Spleen (tissue), 11 donors: ENCODE measurements at regions not wholly inside any gene's neighbourhood (a gene's known extent, or its start where the extent isn't known, plus 50 kb on each side); places are given as distances from the start of the nearest gene placed in this dataset.

Experiments used
- DNase-seq: peaks from one replicate; pipeline ENCODE4 v3.0.0-alpha.2; 2020
- H3K27ac ChIP-seq, 8 donors: fragments of 200-600 bp; sonication (generic) in 7 of 8; 1 replicate in 4 of 8; 2 replicates in 4 of 8; pipeline versions ENCODE4 v1.5.0 to v1.8.0; 2016 to 2021; ENCODE audit warnings: inconsistent platforms in 4 of 8, mild to moderate bottlenecking in 4 of 8, moderate library complexity in 1 of 8
- H3K27me3 ChIP-seq, 7 donors: fragments of 200-600 bp; sonication (generic) in 6 of 7; replicated peaks in 1 of 7; 1 replicate in 4 of 7; 2 replicates in 3 of 7; pipeline versions ENCODE4 v1.5.0 to v1.8.0; 2016 to 2021; ENCODE audit warnings: inconsistent platforms in 3 of 7, mild to moderate bottlenecking in 1 of 7
- H3K36me3 ChIP-seq, 6 donors: fragments of 200-600 bp; sonication (generic) in 5 of 6; 1 replicate in 4 of 6; 2 replicates in 2 of 6; pipeline versions ENCODE4 v1.5.0 to v1.8.0; 2016 to 2021; ENCODE audit warnings: inconsistent platforms in 2 of 6
- H3K4me1 ChIP-seq, 6 donors: fragments of 200-600 bp; sonication (generic) in 5 of 6; 1 replicate in 3 of 6; 2 replicates in 3 of 6; pipeline versions ENCODE4 v1.5.0 to v1.8.0; 2016 to 2021; ENCODE audit warnings: inconsistent platforms in 3 of 6
- H3K4me3 ChIP-seq, 8 donors: fragments of 200-600 bp; sonication (generic) in 7 of 8; 1 replicate in 4 of 8; 2 replicates in 4 of 8; pipeline versions ENCODE4 v1.5.0 to v1.8.0; 2016 to 2021; ENCODE audit warnings: inconsistent platforms in 4 of 8, mild to moderate bottlenecking in 4 of 8, moderate library complexity in 2 of 8
- H3K9me3 ChIP-seq, 8 donors: fragments of 200-600 bp; sonication (generic) in 7 of 8; 1 replicate in 4 of 8; 2 replicates in 4 of 8; pipeline versions ENCODE4 v1.5.0 to v1.8.0; 2016 to 2021; ENCODE audit warnings: inconsistent platforms in 4 of 8
- POLR2A ChIP-seq, 3 donors: fragments of 450-650 bp; IDR thresholded peaks; one replicate each; pipeline ENCODE4 v1.5.1; 2017; ENCODE audit warnings: antibody characterized with exemption in 3 of 3, mild to moderate bottlenecking in 1 of 3
- POLR2AphosphoS5 ChIP-seq, 3 donors: sonication (generic); formaldehyde crosslinking; IDR thresholded peaks; one replicate each; pipeline ENCODE4 v1.5.1; 2017; ENCODE audit warnings: antibody characterized with exemption in 3 of 3
- WGBS, 5 donors: extraction: QIAGEN DNeasy Blood & Tissue Kit in 3 of 5; methylation state at CpG; one replicate each; pipeline versions ENCODE4 v1.1.5 to v1.1.7; 2013 to 2018; 5-methylcytosine and 5-hydroxymethylcytosine counted together
- intact Hi-C: fragments of 100-400 bp; cut with DNase I; formaldehyde crosslinking; loops from one replicate; pipeline ENCODE4 v1.15.0; 2023; ENCODE audit warnings: low total_unique reads
- TF ChIP-seq, protein P1 (sequence below), 11 experiments: fragments of 200-600 bp in 7 of 11; fragments of 450-650 bp in 4 of 11; sonication (generic) in 4 of 11; IDR thresholded peaks in 8 of 11; conservative IDR thresholded peaks in 3 of 11; 1 replicate in 7 of 11; 2 replicates in 4 of 11; pipeline versions ENCODE4 v1.4.0 to v1.8.0; 2016 to 2021; ENCODE audit warnings: antibody characterized with exemption in 11 of 11, inconsistent platforms in 4 of 11, mild to moderate bottlenecking in 1 of 11
- donor health status: healthy with polysubstance abuse.
- donor health status: DM: no; HTN: no; CAD: no; lungs with moderate emphysema.
- donor health status: DM: no; HTN: no; CAD: no.
- donor health status: Bipolar disorder and iron deficiency.
- donor health status: healthy.
- donor health status: DM: no; HTN: no; CAD: no.
- donor health status: DM: yes; HTN: yes; CAD: no.

DNA sequence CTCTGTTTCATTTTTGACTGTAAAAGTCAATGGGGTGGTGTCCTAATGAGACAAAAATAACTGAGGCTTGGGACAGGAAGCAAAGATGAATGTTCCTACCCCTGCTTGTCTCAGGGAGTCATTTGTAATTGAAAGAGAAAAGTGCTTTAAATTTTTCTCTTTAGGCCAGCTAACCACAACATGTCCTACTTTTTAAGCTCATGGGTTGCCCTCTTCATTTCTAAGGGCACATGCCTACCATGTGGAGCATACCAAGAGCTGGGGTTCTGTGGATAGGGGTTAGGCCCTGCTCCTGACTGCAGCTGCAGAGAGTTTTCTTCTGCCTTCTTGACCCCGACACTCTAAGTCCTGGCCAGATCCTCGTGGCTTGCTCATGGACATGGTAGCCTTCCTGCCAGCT, 96.8 kb upstream of the ARL4C start:
- no peak overlapping the region for H3K4me3 ChIP-seq
- H3K27ac ChIP-seq: peak overlapping the region in 3 of 8 donors; percentile 9 to 31 (median 20)
- intact Hi-C loops: no loop called here
- 52 to 82% (median 63%) methylated on average over 2 of the region's 2 CpGs for WGBS, 5 donors
- no peak for DNase-seq
- H3K36me3 ChIP-seq: no peaks in the 10 kb centered on the region
- TF ChIP-seq, protein P1, sequence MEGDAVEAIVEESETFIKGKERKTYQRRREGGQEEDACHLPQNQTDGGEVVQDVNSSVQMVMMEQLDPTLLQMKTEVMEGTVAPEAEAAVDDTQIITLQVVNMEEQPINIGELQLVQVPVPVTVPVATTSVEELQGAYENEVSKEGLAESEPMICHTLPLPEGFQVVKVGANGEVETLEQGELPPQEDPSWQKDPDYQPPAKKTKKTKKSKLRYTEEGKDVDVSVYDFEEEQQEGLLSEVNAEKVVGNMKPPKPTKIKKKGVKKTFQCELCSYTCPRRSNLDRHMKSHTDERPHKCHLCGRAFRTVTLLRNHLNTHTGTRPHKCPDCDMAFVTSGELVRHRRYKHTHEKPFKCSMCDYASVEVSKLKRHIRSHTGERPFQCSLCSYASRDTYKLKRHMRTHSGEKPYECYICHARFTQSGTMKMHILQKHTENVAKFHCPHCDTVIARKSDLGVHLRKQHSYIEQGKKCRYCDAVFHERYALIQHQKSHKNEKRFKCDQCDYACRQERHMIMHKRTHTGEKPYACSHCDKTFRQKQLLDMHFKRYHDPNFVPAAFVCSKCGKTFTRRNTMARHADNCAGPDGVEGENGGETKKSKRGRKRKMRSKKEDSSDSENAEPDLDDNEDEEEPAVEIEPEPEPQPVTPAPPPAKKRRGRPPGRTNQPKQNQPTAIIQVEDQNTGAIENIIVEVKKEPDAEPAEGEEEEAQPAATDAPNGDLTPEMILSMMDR (IDR thresholded peaks at IDR 0.05 in 8 of 11, conservative IDR thresholded peaks at IDR 0.05 in 3 of 11): no peak
- TF ChIP-seq POLR2AphosphoS5 (IDR thresholded peaks at IDR 0.05) (no peak), POLR2A (IDR thresholded peaks at IDR 0.05) (no peak)
- peaks cover 0 to 8% (median 0%) of the 10 kb centered on the region in 7 donors for H3K27me3 ChIP-seq
- no peaks in the 10 kb centered on the region for H3K9me3 ChIP-seq
- no peaks in the 10 kb centered on the region for H3K4me1 ChIP-seq

DNA sequence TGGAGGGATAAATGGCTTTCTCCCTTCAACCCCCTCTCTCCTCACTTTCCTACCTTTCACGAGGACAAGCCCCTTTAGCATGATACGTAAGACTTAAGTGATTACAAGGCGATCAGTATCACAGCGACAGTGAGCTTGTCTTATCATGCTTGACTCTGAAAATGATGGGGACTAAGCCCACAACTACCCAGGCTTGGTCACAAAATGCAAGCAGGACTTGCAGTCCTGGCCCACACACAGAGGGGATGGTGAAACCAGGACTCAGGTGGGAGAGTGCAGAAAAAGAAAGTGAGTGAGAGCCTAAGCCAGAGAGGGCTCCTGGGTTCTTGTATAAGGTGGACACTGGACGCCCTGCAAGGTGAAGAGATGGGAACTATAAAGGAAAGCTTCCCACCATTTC, 95.7 kb upstream of the ARL4C start:
- intact Hi-C loops: no loop called here
- 87 to 96% (median 92%) methylated on average over 5 of the region's 5 CpGs for WGBS, 5 donors
- TF ChIP-seq POLR2AphosphoS5 (IDR thresholded peaks at IDR 0.05) (no peak), POLR2A (IDR thresholded peaks at IDR 0.05) (no peak)
- TF ChIP-seq, protein P1 (IDR thresholded peaks at IDR 0.05 in 8 of 11, conservative IDR thresholded peaks at IDR 0.05 in 3 of 11): no peak
- Histone ChIP-seq H3K27ac (no peak overlapping the region), H3K27me3 (peaks cover 0 to 8% (median 0%) of the 10 kb centered on the region in 7 donors), H3K36me3 (no peaks in the 10 kb centered on the region), H3K4me1 (no peaks in the 10 kb centered on the region), H3K9me3 (no peaks in the 10 kb centered on the region), H3K4me3 (no peak overlapping the region)
- DNase-seq: no peak

DNA sequence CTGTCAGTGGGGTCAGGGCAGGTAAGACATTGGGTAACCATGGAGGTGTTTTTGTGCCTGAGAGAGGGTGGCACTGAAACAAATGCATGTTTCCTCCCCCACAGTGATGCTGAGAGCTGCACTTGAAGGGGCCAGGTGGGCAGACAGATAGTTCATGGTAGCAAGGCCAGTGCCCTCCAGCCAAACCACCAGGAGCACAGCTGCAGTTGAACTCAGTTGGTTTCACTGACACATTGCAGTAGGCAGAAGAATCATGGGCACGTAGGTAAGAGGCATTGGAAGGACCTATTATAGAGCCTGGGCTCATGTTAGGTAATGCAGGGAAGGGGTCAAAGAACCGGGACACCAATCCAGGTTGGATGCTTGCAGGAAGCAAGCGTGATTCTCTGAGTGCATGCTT, 93.2 kb upstream of the ARL4C start:
- no peaks in the 10 kb centered on the region for H3K9me3 ChIP-seq
- no peaks in the 10 kb centered on the region for H3K4me1 ChIP-seq
- no peak overlapping the region for H3K27ac ChIP-seq
- 68 to 93% (median 82%) methylated on average over 3 of the region's 3 CpGs for WGBS, 5 donors
- no peak for DNase-seq
- no peak overlapping the region for H3K4me3 ChIP-seq
- peaks cover 0 to 8% (median 0%) of the 10 kb centered on the region in 7 donors for H3K27me3 ChIP-seq
- intact Hi-C loops: no loop called here
- H3K36me3 ChIP-seq: no peaks in the 10 kb centered on the region
- TF ChIP-seq, protein P1 (IDR thresholded peaks at IDR 0.05 in 8 of 11, conservative IDR thresholded peaks at IDR 0.05 in 3 of 11): no peak
- TF ChIP-seq POLR2AphosphoS5 (IDR thresholded peaks at IDR 0.05) (no peak), POLR2A (IDR thresholded peaks at IDR 0.05) (no peak)

DNA sequence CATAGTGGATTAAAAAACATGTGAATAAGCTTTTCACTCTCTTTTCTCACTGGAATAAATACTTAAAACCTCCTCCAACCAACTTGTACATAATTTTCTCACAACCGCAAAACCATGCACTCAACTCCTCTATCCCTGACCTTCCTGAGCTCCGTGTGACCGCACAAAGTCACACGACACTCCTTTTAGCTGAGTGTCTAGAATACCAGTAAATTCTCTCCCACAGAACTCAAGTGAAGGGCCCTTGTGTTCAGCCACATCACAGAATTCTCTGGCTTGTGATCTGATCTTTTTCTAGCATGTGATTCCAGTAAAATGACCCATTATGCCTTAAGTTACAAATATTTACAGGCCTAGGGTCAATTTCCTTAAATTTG, 91.2 kb upstream of the ARL4C start:
- H3K4me1 ChIP-seq: no peaks in the 10 kb centered on the region
- WGBS, 5 donors: 68 to 97% (median 92%) methylated on average over 4 of the region's 4 CpGs
- TF ChIP-seq POLR2A (IDR thresholded peaks at IDR 0.05): no peak
- TF ChIP-seq, protein P1 (IDR thresholded peaks at IDR 0.05 in 8 of 11, conservative IDR thresholded peaks at IDR 0.05 in 3 of 11): no peak
- TF ChIP-seq POLR2AphosphoS5 (IDR thresholded peaks at IDR 0.05): no peak
- DNase-seq: no peak
- intact Hi-C loops: no loop called here
- no peak overlapping the region for H3K4me3 ChIP-seq
- H3K36me3 ChIP-seq: no peaks in the 10 kb centered on the region
- no peaks in the 10 kb centered on the region for H3K9me3 ChIP-seq
- peaks cover 0 to 8% (median 0%) of the 10 kb centered on the region in 7 donors for H3K27me3 ChIP-seq
- peak overlapping the region in 1 of 8 donors; percentile 26 for H3K27ac ChIP-seq
